ENCODE measurements at regions not wholly inside any gene's neighbourhood (a gene's known extent, or its start where the extent isn't known, plus 50 kb on each side); places are given as distances from the start of the nearest gene placed in this dataset.

- TF ChIP-seq CTCF (IDR thresholded peaks at IDR 0.05) = no peak
- no peak for TF ChIP-seq POLR2A (IDR thresholded peaks at IDR 0.05)
Observed at GRCh38 chr1:221886311-221886710, 144.4 kb upstream of the DUSP10 start.

Data from sigmoid colon (tissue), 3 donors.